Activated CD8-positive, alpha-beta T cell treated with anti-CD3 and anti-CD28 coated beads for 36 hours (primary cell): ENCODE measurements at regions not wholly inside any gene's neighbourhood (a gene's known extent, or its start where the extent isn't known, plus 50 kb on each side); places are given as distances from the start of the nearest gene placed in this dataset.

Experiments
- ATAC-seq: fragments of 200-7000 bp; cut with Tn5 transposase; one replicate; pipeline ENCODE4 v1.10.0; 2021; ENCODE audit warnings: mild to moderate bottlenecking, moderate library complexity
- CTCF ChIA-PET: fragments of 350-600 bp; sonication (Branson Sonifier 250); formaldehyde crosslinking; loops from one replicate; lab custom pipeline; 2021; ENCODE audit warnings: antibody characterized with exemption; lab: Charles Lee
- POLR2A ChIA-PET: fragments of 350-600 bp; sonication (Branson Sonifier 250); formaldehyde crosslinking; loops from one replicate; lab custom pipeline; 2021; ENCODE audit warnings: antibody characterized with exemption; lab: Charles Lee
- DNase-seq: peaks from one replicate; pipeline ENCODE4 v3.0.0-alpha.2; 2020
- H3K27ac Mint-ChIP-seq: one replicate; pipeline ENCODE4 v1.8.0; 2021; ENCODE audit warnings: mild to moderate bottlenecking, mixed read lengths
- H3K27me3 Mint-ChIP-seq: one replicate; pipeline ENCODE4 v1.8.0; 2021; ENCODE audit warnings: mixed read lengths
- H3K36me3 Mint-ChIP-seq: one replicate; pipeline ENCODE4 v1.8.0; 2021; ENCODE audit warnings: low read depth, mixed read lengths
- H3K4me1 Mint-ChIP-seq: one replicate; pipeline ENCODE4 v1.8.0; 2021; ENCODE audit warnings: low read depth, mixed read lengths
- H3K4me3 Mint-ChIP-seq: one replicate; pipeline ENCODE4 v1.8.0; 2021; ENCODE audit warnings: mild to moderate bottlenecking, moderate library complexity, mixed read lengths
- H3K9me3 Mint-ChIP-seq: one replicate; pipeline ENCODE4 v1.8.0; 2021; ENCODE audit warnings: mixed read lengths
- intact Hi-C: fragments of 100-400 bp; cut with micrococcal nuclease; formaldehyde crosslinking; loops from one replicate; pipeline ENCODE4 v1.10.0; 2022
- TF ChIP-seq, protein P1 (sequence below): fragments of 200-600 bp; IDR thresholded peaks from one replicate; pipeline ENCODE4 v1.8.0; 2022; ENCODE audit warnings: antibody characterized with exemption, mild to moderate bottlenecking

- TF ChIP-seq, protein P1, sequence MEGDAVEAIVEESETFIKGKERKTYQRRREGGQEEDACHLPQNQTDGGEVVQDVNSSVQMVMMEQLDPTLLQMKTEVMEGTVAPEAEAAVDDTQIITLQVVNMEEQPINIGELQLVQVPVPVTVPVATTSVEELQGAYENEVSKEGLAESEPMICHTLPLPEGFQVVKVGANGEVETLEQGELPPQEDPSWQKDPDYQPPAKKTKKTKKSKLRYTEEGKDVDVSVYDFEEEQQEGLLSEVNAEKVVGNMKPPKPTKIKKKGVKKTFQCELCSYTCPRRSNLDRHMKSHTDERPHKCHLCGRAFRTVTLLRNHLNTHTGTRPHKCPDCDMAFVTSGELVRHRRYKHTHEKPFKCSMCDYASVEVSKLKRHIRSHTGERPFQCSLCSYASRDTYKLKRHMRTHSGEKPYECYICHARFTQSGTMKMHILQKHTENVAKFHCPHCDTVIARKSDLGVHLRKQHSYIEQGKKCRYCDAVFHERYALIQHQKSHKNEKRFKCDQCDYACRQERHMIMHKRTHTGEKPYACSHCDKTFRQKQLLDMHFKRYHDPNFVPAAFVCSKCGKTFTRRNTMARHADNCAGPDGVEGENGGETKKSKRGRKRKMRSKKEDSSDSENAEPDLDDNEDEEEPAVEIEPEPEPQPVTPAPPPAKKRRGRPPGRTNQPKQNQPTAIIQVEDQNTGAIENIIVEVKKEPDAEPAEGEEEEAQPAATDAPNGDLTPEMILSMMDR, result no peak
- H3K9me3 Mint-ChIP-seq, result peaks cover 2% of the 10 kb centered on the region
- CTCF ChIA-PET, result no interaction called here
Measured at GRCh38 chr11:70486731-70487130, 88.4 kb downstream of the CTTN start.

DNA sequence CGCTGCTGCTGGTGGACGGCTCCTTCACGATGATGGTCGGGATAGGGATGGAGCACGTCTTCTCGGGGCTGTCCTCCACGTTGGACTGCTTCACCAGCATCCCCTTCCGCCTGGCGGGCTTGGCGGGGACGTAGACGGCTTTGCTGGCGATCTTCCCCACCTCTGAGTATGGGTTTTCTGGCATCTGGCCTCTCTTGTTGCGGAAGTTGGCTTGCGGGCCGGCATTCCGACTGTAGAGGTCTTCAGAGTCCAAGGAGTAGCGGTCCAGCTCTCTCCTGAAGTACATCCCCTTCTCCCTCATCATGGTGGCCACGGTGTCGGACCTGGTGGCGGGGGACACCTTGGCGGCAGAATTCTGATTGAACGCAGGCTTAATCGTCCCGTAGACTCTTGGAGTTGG is 88.8 kb downstream of the CTTN start:
- intact Hi-C loops, result no loop called here
- DNase-seq (no peak), ATAC-seq (no peak)
- ChIA-PET CTCF (no interaction called here), POLR2A (no interaction called here)
- H3K4me1 Mint-ChIP-seq, result no peaks in the 10 kb centered on the region
- TF ChIP-seq, protein P1, result no peak
- H3K9me3 Mint-ChIP-seq, result peaks cover 2% of the 10 kb centered on the region
- H3K4me3 Mint-ChIP-seq, result no peak overlapping the region
- no peaks in the 10 kb centered on the region for H3K36me3 Mint-ChIP-seq
- H3K27ac Mint-ChIP-seq, result no peak overlapping the region
- peaks cover 5% of the 10 kb centered on the region for H3K27me3 Mint-ChIP-seq

More at GRCh38 chr11:70486731-70487130, 88.4 kb downstream of the CTTN start:
- no peaks in the 10 kb centered on the region for H3K4me1 Mint-ChIP-seq
- H3K36me3 Mint-ChIP-seq, result no peaks in the 10 kb centered on the region
- H3K27ac Mint-ChIP-seq, result no peak overlapping the region
- DNase-seq, result no peak
- POLR2A ChIA-PET, result no interaction called here
- no peak for ATAC-seq
- H3K27me3 Mint-ChIP-seq, result peaks cover 5% of the 10 kb centered on the region
- H3K4me3 Mint-ChIP-seq, result no peak overlapping the region
- intact Hi-C loops, result no loop called here

- TF ChIP-seq, protein P1, result no peak
- ChIA-PET CTCF (no interaction called here), POLR2A (no interaction called here)
- H3K27me3 Mint-ChIP-seq, result peaks cover 5% of the 10 kb centered on the region
- H3K4me3 Mint-ChIP-seq, result no peak overlapping the region
- intact Hi-C loops, result no loop called here
- DNase-seq, result no peak
- peaks cover 2% of the 10 kb centered on the region for H3K9me3 Mint-ChIP-seq
- ATAC-seq, result no peak
- H3K27ac Mint-ChIP-seq, result no peak overlapping the region
- no peaks in the 10 kb centered on the region for H3K36me3 Mint-ChIP-seq
- H3K4me1 Mint-ChIP-seq, result no peaks in the 10 kb centered on the region
Measured at GRCh38 chr11:70487756-70488155, 89.4 kb downstream of the CTTN start.

GRCh38 chr11:70488171-70488703 is 89.9 kb downstream of the CTTN start:
- intact Hi-C loops, result no loop called here
- H3K27me3 Mint-ChIP-seq, result peaks cover 5% of the 10 kb centered on the region
- no peaks in the 10 kb centered on the region for H3K36me3 Mint-ChIP-seq
- no peak for ATAC-seq
- H3K27ac Mint-ChIP-seq, result no peak overlapping the region
- ChIA-PET CTCF (no interaction called here), POLR2A (no interaction called here)
- TF ChIP-seq, protein P1, result no peak
- H3K4me3 Mint-ChIP-seq, result no peak overlapping the region
- no peaks in the 10 kb centered on the region for H3K4me1 Mint-ChIP-seq
- no peak for DNase-seq
- H3K9me3 Mint-ChIP-seq, result peaks cover 2% of the 10 kb centered on the region

DNA sequence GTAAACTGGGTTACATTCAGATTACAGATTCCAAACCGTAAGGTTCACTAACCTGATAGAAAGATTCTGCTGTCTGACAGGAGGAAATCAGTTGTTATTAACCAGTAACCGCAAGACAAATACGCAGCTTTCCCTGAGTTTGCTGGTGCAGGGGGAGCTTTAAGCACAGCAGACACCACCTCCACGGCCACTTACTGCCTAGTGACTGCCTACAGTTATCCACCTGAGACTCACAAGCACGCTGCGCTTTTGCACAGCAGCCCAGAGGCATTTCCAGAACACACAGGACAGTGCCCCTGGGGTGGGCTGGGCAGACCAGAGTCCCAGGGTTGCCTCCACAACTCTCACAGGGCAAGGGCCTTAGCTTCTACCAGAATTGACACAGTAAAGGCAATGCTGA is 90.9 kb downstream of the CTTN start:
- no peak overlapping the region for H3K27ac Mint-ChIP-seq
- no peaks in the 10 kb centered on the region for H3K36me3 Mint-ChIP-seq
- no peak overlapping the region for H3K4me3 Mint-ChIP-seq
- H3K9me3 Mint-ChIP-seq, result peaks cover 2% of the 10 kb centered on the region
- no peaks in the 10 kb centered on the region for H3K4me1 Mint-ChIP-seq
- peaks cover 5% of the 10 kb centered on the region for H3K27me3 Mint-ChIP-seq
- POLR2A ChIA-PET, result no interaction called here
- TF ChIP-seq, protein P1, result no peak
- intact Hi-C loops, result no loop called here
- ATAC-seq (no peak), DNase-seq (no peak)
- CTCF ChIA-PET, result no interaction called here
